GM23338 (cell line): ENCODE measurements at regions not wholly inside any gene's neighbourhood (a gene's known extent, or its start where the extent isn't known, plus 50 kb on each side); places are given as distances from the start of the nearest gene placed in this dataset.

Source experiments
- ATAC-seq: fragments of 200-7000 bp; cut with Tn5 transposase; 3 replicates; pipeline ENCODE4 v1.9.1; 2020
- DNase-seq: peaks from one replicate; pipeline ENCODE4 v3.0.0-alpha.2; 2015; ENCODE audit warnings: low spot score
- H2AFZ ChIP-seq: fragments of 200-600 bp; sonication (generic); 2 replicates; pipeline ENCODE4 v1.8.0; 2016; ENCODE audit warnings: antibody characterized with exemption, mild to moderate bottlenecking, moderate library complexity
- H3F3A ChIP-seq: fragments of 200-600 bp; sonication (generic); replicated peaks from 2 replicates; pipeline ENCODE4 v1.8.0; 2017; ENCODE audit warnings: antibody characterized with exemption, mixed run types, low read depth
- H3K27ac ChIP-seq: fragments of 200-600 bp; sonication (generic); 2 replicates; pipeline ENCODE4 v1.6.1; 2016; ENCODE audit warnings: low read depth
- H3K27me3 ChIP-seq: fragments of 200-600 bp; sonication (generic); 2 replicates; pipeline ENCODE4 v1.8.0; 2016; ENCODE audit warnings: mild to moderate bottlenecking, mixed run types, moderate library complexity; ENCODE audit not compliant: insufficient read depth
- H3K36me3 ChIP-seq: fragments of 200-600 bp; sonication (generic); 2 replicates; pipeline ENCODE4 v1.8.0; 2016; ENCODE audit warnings: mild to moderate bottlenecking; ENCODE audit not compliant: insufficient read depth
- H3K4me1 ChIP-seq: fragments of 200-600 bp; sonication (generic); 2 replicates; pipeline ENCODE4 v1.8.0; 2016; ENCODE audit warnings: mild to moderate bottlenecking, moderate library complexity; ENCODE audit not compliant: insufficient read depth
- H3K4me2 ChIP-seq: fragments of 200-600 bp; sonication (generic); 2 replicates; pipeline ENCODE4 v1.7.1; 2017; ENCODE audit warnings: mixed run types
- H3K4me3 ChIP-seq: fragments of 200-600 bp; sonication (generic); 2 replicates; pipeline ENCODE4 v1.6.1; 2016; ENCODE audit warnings: mixed run types
- H3K79me2 ChIP-seq: fragments of 200-600 bp; sonication (generic); replicated peaks from 2 replicates; pipeline ENCODE4 v1.8.0; 2017; ENCODE audit warnings: mild to moderate bottlenecking; ENCODE audit not compliant: insufficient read depth
- H3K9me2 ChIP-seq: fragments of 200-600 bp; sonication (generic); 2 replicates; pipeline ENCODE4 v1.8.0; 2017; ENCODE audit not compliant: insufficient read depth
- H4K20me1 ChIP-seq: fragments of 200-600 bp; sonication (generic); replicated peaks from 2 replicates; pipeline ENCODE4 v1.8.0; 2017; ENCODE audit warnings: mild to moderate bottlenecking; ENCODE audit not compliant: insufficient read depth
- H3K27ac Mint-ChIP-seq: 2 replicates; pipeline ENCODE4 v1.8.0; 2020; ENCODE audit warnings: inconsistent platforms, mild to moderate bottlenecking, moderate library complexity, mixed read lengths
- H3K27me3 Mint-ChIP-seq: 3 replicates; pipeline ENCODE4 v1.8.0; 2022; ENCODE audit warnings: low read depth, mild to moderate bottlenecking, moderate library complexity, mixed read lengths, inconsistent platforms; ENCODE audit not compliant: insufficient read depth, poor library complexity
- H3K36me3 Mint-ChIP-seq: 3 replicates; pipeline ENCODE4 v1.8.0; 2021; ENCODE audit warnings: low read depth, mild to moderate bottlenecking, inconsistent platforms, moderate library complexity, mixed read lengths
- H3K4me1 Mint-ChIP-seq: 3 replicates; pipeline ENCODE4 v1.8.0; 2020; ENCODE audit warnings: mild to moderate bottlenecking, inconsistent platforms, mixed read lengths
- H3K4me3 Mint-ChIP-seq: 3 replicates; pipeline ENCODE4 v1.8.0; 2021; ENCODE audit warnings: moderate library complexity, mild to moderate bottlenecking, inconsistent platforms, mixed read lengths
- H3K9me3 Mint-ChIP-seq: 3 replicates; pipeline ENCODE4 v1.8.0; 2020; ENCODE audit warnings: moderate library complexity, mild to moderate bottlenecking, inconsistent platforms, mixed read lengths
- CREB1 ChIP-seq: fragments of 250-450 bp; sonication (Bioruptor Pico); IDR thresholded peaks from 2 replicates; pipeline ENCODE4 v1.5.0; 2020; ENCODE audit warnings: low read depth, mild to moderate bottlenecking, moderate library complexity
- CTCF ChIP-seq, 2 experiments: fragments of 200-600 bp in 1 of 2; sonication (generic) in 1 of 2; conservative IDR thresholded peaks; 2 replicates each; pipeline versions ENCODE4 v1.5.1 to v1.6.1; 2016 to 2017; ENCODE audit warnings: antibody characterized with exemption in 2 of 2, low read depth in 2 of 2, mild to moderate bottlenecking in 2 of 2, moderate library complexity in 1 of 2
- ETS1 ChIP-seq: IDR thresholded peaks from 2 replicates; pipeline ENCODE4 v1.6.1; 2016; ENCODE audit warnings: antibody characterized with exemption
- EZH2 ChIP-seq: fragments of 200-600 bp; sonication (generic); IDR thresholded peaks from one replicate; pipeline ENCODE4 v1.8.0; 2017; ENCODE audit warnings: antibody characterized with exemption, mild to moderate bottlenecking, low read depth; ENCODE audit not compliant: unreplicated experiment
- EZH2phosphoT487 ChIP-seq: fragments of 200-600 bp; sonication (generic); IDR thresholded peaks from one replicate; pipeline ENCODE4 v1.8.1; 2018; ENCODE audit warnings: antibody characterized with exemption; ENCODE audit not compliant: unreplicated experiment
- JUNB ChIP-seq: IDR thresholded peaks from one replicate; pipeline ENCODE4 v1.6.1; 2016; ENCODE audit warnings: antibody characterized with exemption; ENCODE audit not compliant: unreplicated experiment
- NANOG ChIP-seq: IDR thresholded peaks from 2 replicates; pipeline ENCODE4 v1.6.1; 2016; ENCODE audit warnings: antibody characterized with exemption, borderline replicate concordance
- POLR2AphosphoS5 ChIP-seq: IDR thresholded peaks from 2 replicates; pipeline ENCODE4 v1.6.1; 2016; ENCODE audit warnings: antibody characterized with exemption, low read depth
- REST ChIP-seq: IDR thresholded peaks from one replicate; pipeline ENCODE4 v1.6.1; 2018; ENCODE audit warnings: antibody characterized with exemption; ENCODE audit not compliant: unreplicated experiment
- STAT1 ChIP-seq: IDR thresholded peaks from one replicate; pipeline ENCODE4 v1.6.1; 2016; ENCODE audit warnings: antibody characterized with exemption; ENCODE audit not compliant: unreplicated experiment
- ZNF114 ChIP-seq: fragments of 250-450 bp; sonication (Bioruptor Pico); IDR thresholded peaks from 2 replicates; pipeline ENCODE4 v1.5.0; 2020; ENCODE audit warnings: mild to moderate bottlenecking, moderate library complexity
- ZNF331 ChIP-seq: fragments of 250-450 bp; sonication (Bioruptor Pico); IDR thresholded peaks from 2 replicates; pipeline ENCODE4 v1.5.0; 2020; ENCODE audit warnings: low read depth, mild to moderate bottlenecking, moderate library complexity
- ZNF462 ChIP-seq: fragments of 250-450 bp; sonication (Bioruptor Pico); IDR thresholded peaks from 2 replicates; pipeline ENCODE4 v1.5.0; 2020; ENCODE audit warnings: mild to moderate bottlenecking, moderate library complexity

GRCh38 chr7:114148779-114149178, 230.0 kb upstream of the PPP1R3A start:
- Mint-ChIP-seq H3K27me3 (no peaks in the 10 kb centered on the region), H3K4me3 (no peak overlapping the region), H3K9me3 (no peaks in the 10 kb centered on the region), H3K4me1 (peaks cover 28% of the 10 kb centered on the region), H3K36me3 (no peaks in the 10 kb centered on the region), H3K27ac (no peak overlapping the region)
- no peaks in the 10 kb centered on the region for H3K27me3 ChIP-seq
- H3K36me3 ChIP-seq, result no peaks in the 10 kb centered on the region
- H3K4me2 ChIP-seq, result no peak overlapping the region
- no peak overlapping the region for H3K4me3 ChIP-seq
- H2AFZ ChIP-seq, result no peak overlapping the region
- H3K4me1 ChIP-seq, result peaks cover 13% of the 10 kb centered on the region
- no peak for ATAC-seq
- TF ChIP-seq ETS1 (no peak), STAT1 (no peak), ZNF462 (CRISPR knock-in tag) (no peak), CTCF (conservative IDR thresholded peaks at IDR 0.05; ENCODE audit: low read depth in 2 of 2) (no peak), JUNB (no peak), POLR2AphosphoS5 (no peak), REST (no peak), ZNF331 (CRISPR knock-in tag) (no peak), CREB1 (no peak), EZH2phosphoT487 (no peak), NANOG (no peak), EZH2 (no peak), ZNF114 (CRISPR knock-in tag) (no peak)
- H3F3A ChIP-seq, result no peaks in the 10 kb centered on the region
- H4K20me1 ChIP-seq, result no peaks in the 10 kb centered on the region
- H3K27ac ChIP-seq, result no peak overlapping the region
- no peaks in the 10 kb centered on the region for H3K79me2 ChIP-seq
- H3K9me2 ChIP-seq, result no peaks in the 10 kb centered on the region
- DNase-seq, result no peak
